Esophagus squamous epithelium (tissue), 4 donors: ENCODE measurements at regions not wholly inside any gene's neighbourhood (a gene's known extent, or its start where the extent isn't known, plus 50 kb on each side); places are given as distances from the start of the nearest gene placed in this dataset.

Source experiments
- CTCF ChIP-seq, 6 experiments: fragments of 450-650 bp in 4 of 6; fragments of 200-600 bp in 2 of 6; sonication (generic) in 2 of 6; IDR thresholded peaks; one replicate each; pipeline ENCODE4 v1.5.1; 2016 to 2019; ENCODE audit warnings: antibody characterized with exemption in 6 of 6, mild to moderate bottlenecking in 4 of 6, moderate library complexity in 4 of 6
- POLR2A ChIP-seq, 4 donors: fragments of 450-650 bp; IDR thresholded peaks; one replicate each; pipeline ENCODE4 v1.6.1; 2017; ENCODE audit warnings: antibody characterized with exemption in 4 of 4, mild to moderate bottlenecking in 4 of 4, moderate library complexity in 3 of 4

GRCh38 chr9:135281151-135281550, 193.7 kb downstream of the OLFM1 start:
- TF ChIP-seq CTCF (IDR thresholded peaks at IDR 0.05) (no peak), POLR2A (IDR thresholded peaks at IDR 0.05) (no peak)
